ENCODE measurements at regions not wholly inside any gene's neighbourhood (a gene's known extent, or its start where the extent isn't known, plus 50 kb on each side); places are given as distances from the start of the nearest gene placed in this dataset.
"Not testable (repeated sequence)": the region's sequence is repeated elsewhere in the genome, so short reads cannot be mapped to it uniquely, and the experiment has no call there.

DNA sequence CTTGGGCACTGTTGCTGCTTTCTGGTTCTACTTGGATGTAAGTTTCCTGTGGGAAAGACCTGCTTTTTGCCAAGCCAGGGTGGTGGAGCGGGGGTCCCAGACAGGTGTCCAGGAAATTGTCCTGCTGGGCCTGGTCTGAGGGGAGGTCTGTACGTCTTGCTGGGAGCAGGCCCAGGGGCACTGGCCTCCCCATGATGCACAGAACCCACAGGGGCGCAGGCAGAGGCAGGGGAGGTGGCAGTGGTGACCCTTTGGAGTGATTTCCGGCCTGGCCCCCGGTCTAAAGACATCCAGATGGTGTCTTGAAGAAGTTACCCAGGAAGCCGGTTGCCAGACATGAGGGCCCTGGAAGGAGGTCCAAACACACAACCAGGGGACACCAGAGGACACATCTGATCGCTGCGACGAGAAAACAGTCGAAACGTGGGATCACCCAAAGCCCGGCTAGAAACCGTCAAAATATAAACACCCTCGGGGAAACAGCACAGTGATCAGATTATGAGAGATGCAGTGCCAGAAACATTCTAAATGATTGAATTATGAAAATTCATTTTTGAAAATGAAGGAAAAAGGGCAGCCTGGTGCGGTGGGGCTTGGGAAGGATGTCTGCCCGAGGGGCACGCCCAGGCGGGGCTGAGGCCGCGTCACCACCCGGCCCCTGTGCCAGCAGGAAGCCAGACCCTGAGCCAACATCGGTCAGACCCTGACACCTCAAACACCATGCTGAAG lies 59.6 kb downstream of the TMEM270 start:
- peak; percentile 18 for ATAC-seq
- TF ChIP-seq CSDC2 (CRISPR knock-in tag; IDR thresholded peaks at IDR 0.05) (no peak), ZFP3 (CRISPR knock-in tag; IDR thresholded peaks at IDR 0.05) (no peak), PPARA (CRISPR knock-in tag; IDR thresholded peaks at IDR 0.05; ENCODE audit: borderline replicate concordance) (no peak), TCF4 (CRISPR knock-in tag; IDR thresholded peaks at IDR 0.05; ENCODE audit: borderline replicate concordance) (peak; percentile 67; the same call in 1 of the 2 replicates), ZNF70 (CRISPR knock-in tag; IDR thresholded peaks at IDR 0.05) (peak; percentile 97), ARNTL (CRISPR knock-in tag; IDR thresholded peaks at IDR 0.05; ENCODE audit: borderline replicate concordance, low read depth) (no peak), OSR1 (CRISPR knock-in tag; IDR thresholded peaks at IDR 0.05) (no peak), ZC3H10 (CRISPR knock-in tag; IDR thresholded peaks at IDR 0.05) (no peak), SNAI2 (CRISPR knock-in tag; IDR thresholded peaks at IDR 0.05) (no peak), ZNF8 (CRISPR knock-in tag; IDR thresholded peaks at IDR 0.05) (0 out of 2 replicates have a peak, but pooled peaks have one; percentile 4), ISL1 (CRISPR knock-in tag; IDR thresholded peaks at IDR 0.05) (no peak)
- TF ChIP-seq, protein P1, sequence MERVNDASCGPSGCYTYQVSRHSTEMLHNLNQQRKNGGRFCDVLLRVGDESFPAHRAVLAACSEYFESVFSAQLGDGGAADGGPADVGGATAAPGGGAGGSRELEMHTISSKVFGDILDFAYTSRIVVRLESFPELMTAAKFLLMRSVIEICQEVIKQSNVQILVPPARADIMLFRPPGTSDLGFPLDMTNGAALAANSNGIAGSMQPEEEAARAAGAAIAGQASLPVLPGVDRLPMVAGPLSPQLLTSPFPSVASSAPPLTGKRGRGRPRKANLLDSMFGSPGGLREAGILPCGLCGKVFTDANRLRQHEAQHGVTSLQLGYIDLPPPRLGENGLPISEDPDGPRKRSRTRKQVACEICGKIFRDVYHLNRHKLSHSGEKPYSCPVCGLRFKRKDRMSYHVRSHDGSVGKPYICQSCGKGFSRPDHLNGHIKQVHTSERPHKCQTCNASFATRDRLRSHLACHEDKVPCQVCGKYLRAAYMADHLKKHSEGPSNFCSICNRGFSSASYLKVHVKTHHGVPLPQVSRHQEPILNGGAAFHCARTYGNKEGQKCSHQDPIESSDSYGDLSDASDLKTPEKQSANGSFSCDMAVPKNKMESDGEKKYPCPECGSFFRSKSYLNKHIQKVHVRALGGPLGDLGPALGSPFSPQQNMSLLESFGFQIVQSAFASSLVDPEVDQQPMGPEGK (CRISPR knock-in tag; IDR thresholded peaks at IDR 0.05; ENCODE audit: borderline replicate concordance) = no peak
- TF ChIP-seq, protein P2, sequence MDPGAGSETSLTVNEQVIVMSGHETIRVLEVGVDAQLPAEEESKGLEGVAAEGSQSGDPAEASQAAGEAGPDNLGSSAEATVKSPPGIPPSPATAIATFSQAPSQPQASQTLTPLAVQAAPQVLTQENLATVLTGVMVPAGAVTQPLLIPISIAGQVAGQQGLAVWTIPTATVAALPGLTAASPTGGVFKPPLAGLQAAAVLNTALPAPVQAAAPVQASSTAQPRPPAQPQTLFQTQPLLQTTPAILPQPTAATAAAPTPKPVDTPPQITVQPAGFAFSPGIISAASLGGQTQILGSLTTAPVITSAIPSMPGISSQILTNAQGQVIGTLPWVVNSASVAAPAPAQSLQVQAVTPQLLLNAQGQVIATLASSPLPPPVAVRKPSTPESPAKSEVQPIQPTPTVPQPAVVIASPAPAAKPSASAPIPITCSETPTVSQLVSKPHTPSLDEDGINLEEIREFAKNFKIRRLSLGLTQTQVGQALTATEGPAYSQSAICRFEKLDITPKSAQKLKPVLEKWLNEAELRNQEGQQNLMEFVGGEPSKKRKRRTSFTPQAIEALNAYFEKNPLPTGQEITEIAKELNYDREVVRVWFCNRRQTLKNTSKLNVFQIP (CRISPR knock-in tag; IDR thresholded peaks at IDR 0.05; ENCODE audit: borderline replicate concordance, low read depth) = no peak
- TF ChIP-seq, protein P3, sequence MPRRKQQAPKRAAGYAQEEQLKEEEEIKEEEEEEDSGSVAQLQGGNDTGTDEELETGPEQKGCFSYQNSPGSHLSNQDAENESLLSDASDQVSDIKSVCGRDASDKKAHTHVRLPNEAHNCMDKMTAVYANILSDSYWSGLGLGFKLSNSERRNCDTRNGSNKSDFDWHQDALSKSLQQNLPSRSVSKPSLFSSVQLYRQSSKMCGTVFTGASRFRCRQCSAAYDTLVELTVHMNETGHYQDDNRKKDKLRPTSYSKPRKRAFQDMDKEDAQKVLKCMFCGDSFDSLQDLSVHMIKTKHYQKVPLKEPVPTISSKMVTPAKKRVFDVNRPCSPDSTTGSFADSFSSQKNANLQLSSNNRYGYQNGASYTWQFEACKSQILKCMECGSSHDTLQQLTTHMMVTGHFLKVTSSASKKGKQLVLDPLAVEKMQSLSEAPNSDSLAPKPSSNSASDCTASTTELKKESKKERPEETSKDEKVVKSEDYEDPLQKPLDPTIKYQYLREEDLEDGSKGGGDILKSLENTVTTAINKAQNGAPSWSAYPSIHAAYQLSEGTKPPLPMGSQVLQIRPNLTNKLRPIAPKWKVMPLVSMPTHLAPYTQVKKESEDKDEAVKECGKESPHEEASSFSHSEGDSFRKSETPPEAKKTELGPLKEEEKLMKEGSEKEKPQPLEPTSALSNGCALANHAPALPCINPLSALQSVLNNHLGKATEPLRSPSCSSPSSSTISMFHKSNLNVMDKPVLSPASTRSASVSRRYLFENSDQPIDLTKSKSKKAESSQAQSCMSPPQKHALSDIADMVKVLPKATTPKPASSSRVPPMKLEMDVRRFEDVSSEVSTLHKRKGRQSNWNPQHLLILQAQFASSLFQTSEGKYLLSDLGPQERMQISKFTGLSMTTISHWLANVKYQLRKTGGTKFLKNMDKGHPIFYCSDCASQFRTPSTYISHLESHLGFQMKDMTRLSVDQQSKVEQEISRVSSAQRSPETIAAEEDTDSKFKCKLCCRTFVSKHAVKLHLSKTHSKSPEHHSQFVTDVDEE (CRISPR knock-in tag; IDR thresholded peaks at IDR 0.05) = 0 out of 2 replicates have a peak, but pooled peaks have one; percentile 65

DNA sequence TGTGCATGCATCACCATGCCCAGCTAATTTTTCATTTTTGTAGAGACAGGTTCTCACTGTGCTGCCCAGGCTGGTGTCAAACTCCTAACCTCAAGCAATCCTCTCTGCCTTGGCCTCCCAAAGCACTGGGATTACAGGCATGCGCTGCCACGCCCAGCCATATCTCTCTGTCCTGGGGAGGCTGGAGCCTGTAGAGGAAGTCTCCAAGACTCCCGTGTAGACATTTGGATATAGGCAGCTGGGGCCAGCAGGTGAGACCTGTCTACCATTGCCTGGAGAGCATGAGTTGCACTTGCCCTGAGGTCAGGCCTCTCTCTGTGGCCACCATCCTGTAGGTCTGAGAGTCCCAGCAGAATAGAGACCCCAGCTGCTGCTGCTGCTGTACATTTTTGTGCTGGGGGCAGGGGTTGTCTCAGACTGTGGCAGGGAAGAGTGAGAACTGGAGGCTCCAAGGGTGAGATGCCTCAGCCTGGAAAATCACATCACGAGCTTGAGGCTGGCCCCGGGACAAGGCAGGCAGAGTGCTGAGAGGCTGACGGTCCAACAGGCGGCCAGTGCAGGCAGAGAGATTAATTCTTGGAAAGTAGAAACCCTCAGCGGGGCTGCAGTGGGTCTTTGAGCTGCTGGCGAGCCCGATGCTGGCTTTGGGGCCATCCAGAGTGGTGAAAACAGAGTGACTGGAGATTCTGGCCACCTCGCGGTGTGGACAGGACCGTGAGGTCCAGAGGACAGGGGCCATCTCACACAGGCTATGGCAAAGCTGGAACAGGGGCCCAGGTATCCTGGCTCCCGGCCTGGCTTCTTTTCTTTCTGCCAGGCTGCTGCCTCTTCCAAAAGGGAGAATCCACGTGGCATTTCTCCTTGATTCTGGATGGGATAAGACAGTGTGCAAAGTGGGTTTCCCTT lies 60.9 kb downstream of the TMEM270 start:
- no peak; the same call in 1 of the 3 replicates for ATAC-seq
- TF ChIP-seq PPARA (CRISPR knock-in tag; IDR thresholded peaks at IDR 0.05; ENCODE audit: borderline replicate concordance) (no peak), ZFP3 (CRISPR knock-in tag; IDR thresholded peaks at IDR 0.05) (no peak), ISL1 (CRISPR knock-in tag; IDR thresholded peaks at IDR 0.05) (no peak), RARB (CRISPR knock-in tag; IDR thresholded peaks at IDR 0.05) (no peak), ARNTL (CRISPR knock-in tag; IDR thresholded peaks at IDR 0.05; ENCODE audit: borderline replicate concordance, low read depth) (no peak)
- TF ChIP-seq, protein P1 (CRISPR knock-in tag; IDR thresholded peaks at IDR 0.05; ENCODE audit: borderline replicate concordance) = no peak
- TF ChIP-seq, protein P2 (CRISPR knock-in tag; IDR thresholded peaks at IDR 0.05; ENCODE audit: borderline replicate concordance, low read depth) = no peak
- TF ChIP-seq, protein P3 (CRISPR knock-in tag; IDR thresholded peaks at IDR 0.05) = no peak

DNA sequence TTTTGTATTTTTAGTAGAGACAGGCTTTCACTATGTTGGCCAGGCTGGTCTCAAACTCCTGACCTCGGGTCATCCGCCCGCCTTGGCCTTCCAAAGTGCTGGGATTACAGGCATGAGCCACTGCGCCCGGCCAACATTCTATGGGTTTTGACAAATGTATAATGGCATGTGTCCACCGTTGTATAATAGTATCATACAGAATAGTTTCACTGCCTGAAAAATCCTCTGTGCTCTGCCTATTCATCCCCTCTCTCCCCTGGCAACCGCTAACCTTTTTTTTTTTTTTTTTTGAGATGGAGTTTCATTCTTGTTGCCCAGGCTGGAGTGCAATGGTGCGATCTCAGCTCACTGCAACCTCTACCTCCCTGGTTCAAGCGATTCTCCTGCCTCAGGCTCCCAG lies 67.7 kb downstream of the TMEM270 start:
- ATAC-seq = not testable (repeated sequence)

Data from SK-N-SH treated with all-trans-retinoic acid at 6 μM for 48 hours (cell line).